PC-9 (cell line): ENCODE measurements at regions not wholly inside any gene's neighbourhood (a gene's known extent, or its start where the extent isn't known, plus 50 kb on each side); places are given as distances from the start of the nearest gene placed in this dataset.

Experiments used
- BruUV-seq: library from RNA; stranded (reverse); fragments of 400-500 nt; replicated peaks from 2 replicates; lab custom pipeline; 2021; lab: Mats Ljungman, UMichigan
- CTCF ChIA-PET: fragments of 300-600 bp; sonication (Branson Sonifier 250); formaldehyde crosslinking; loops from one replicate; lab custom pipeline; 2022; ENCODE audit warnings: antibody characterized with exemption; lab: Charles Lee
- POLR2A ChIA-PET: fragments of 300-600 bp; sonication (Branson Sonifier 250); formaldehyde crosslinking; loops from one replicate; lab custom pipeline; 2022; ENCODE audit warnings: antibody characterized with exemption; ENCODE audit not compliant: unreplicated experiment; lab: Charles Lee
- DNase-seq, 2 experiments: peaks; one replicate each; pipeline versions ENCODE4 v3.0.0 to v3.0.0-alpha.2; 2015 to 2022; ENCODE audit warnings: mixed read lengths in 1 of 2
- H2AFZ ChIP-seq: fragments of 200-600 bp; sonication (generic); 2 replicates; pipeline ENCODE4 v1.8.1; 2017; ENCODE audit warnings: antibody characterized with exemption
- H3F3A ChIP-seq: fragments of 200-600 bp; sonication (generic); 2 replicates; pipeline ENCODE4 v1.8.1; 2017; ENCODE audit warnings: antibody characterized with exemption, mild to moderate bottlenecking, low read depth; ENCODE audit not compliant: insufficient read depth
- H3K27ac ChIP-seq: fragments of 200-600 bp; sonication (generic); 2 replicates; pipeline ENCODE4 v1.6.1; 2016; ENCODE audit warnings: mixed run types
- H3K27me3 ChIP-seq: fragments of 200-600 bp; sonication (generic); 2 replicates; pipeline ENCODE4 v1.6.1; 2016; ENCODE audit warnings: low read depth, mixed run types; ENCODE audit not compliant: insufficient read depth
- H3K36me3 ChIP-seq: fragments of 200-600 bp; sonication (generic); 2 replicates; pipeline ENCODE4 v1.6.1; 2016; ENCODE audit warnings: low read depth, mixed run types
- H3K4me1 ChIP-seq: fragments of 200-600 bp; sonication (generic); replicated peaks from 2 replicates; pipeline ENCODE4 v1.6.1; 2016; ENCODE audit warnings: mixed run types; ENCODE audit not compliant: insufficient read depth
- H3K4me2 ChIP-seq: fragments of 200-600 bp; sonication (generic); 2 replicates; pipeline ENCODE4 v1.6.1; 2017; ENCODE audit warnings: mixed run types
- H3K4me3 ChIP-seq: fragments of 200-600 bp; sonication (generic); 2 replicates; pipeline ENCODE4 v1.6.1; 2016; ENCODE audit warnings: mixed run types
- H3K79me2 ChIP-seq: fragments of 200-600 bp; sonication (generic); 2 replicates; pipeline ENCODE4 v1.6.1; 2017; ENCODE audit warnings: low read depth, mixed run types
- H3K9me2 ChIP-seq: fragments of 200-600 bp; sonication (generic); 2 replicates; pipeline ENCODE4 v1.8.1; 2017; ENCODE audit warnings: mild to moderate bottlenecking; ENCODE audit not compliant: insufficient read depth
- H3K9me3 ChIP-seq: fragments of 200-600 bp; sonication (generic); 2 replicates; pipeline ENCODE4 v1.8.1; 2016; ENCODE audit warnings: low read depth; ENCODE audit not compliant: insufficient read depth
- H4K20me1 ChIP-seq: fragments of 200-600 bp; sonication (generic); 2 replicates; pipeline ENCODE4 v1.8.1; 2017; ENCODE audit not compliant: insufficient read depth
- EZH2 ChIP-seq: fragments of 200-600 bp; sonication (generic); IDR thresholded peaks from 2 replicates; pipeline ENCODE4 v1.8.0; 2017; ENCODE audit warnings: antibody characterized with exemption, low read depth
- intact Hi-C: fragments of 100-400 bp; cut with micrococcal nuclease; formaldehyde crosslinking; loops from one replicate; pipeline ENCODE4 v1.10.0; 2022; ENCODE audit not compliant: unreplicated experiment
- TF ChIP-seq, protein P1 (sequence below): fragments of 200-600 bp; sonication (generic); conservative IDR thresholded peaks from 2 replicates; pipeline ENCODE4 v1.6.1; 2017; ENCODE audit warnings: mixed run types, antibody characterized with exemption, mild to moderate bottlenecking, moderate library complexity

DNA sequence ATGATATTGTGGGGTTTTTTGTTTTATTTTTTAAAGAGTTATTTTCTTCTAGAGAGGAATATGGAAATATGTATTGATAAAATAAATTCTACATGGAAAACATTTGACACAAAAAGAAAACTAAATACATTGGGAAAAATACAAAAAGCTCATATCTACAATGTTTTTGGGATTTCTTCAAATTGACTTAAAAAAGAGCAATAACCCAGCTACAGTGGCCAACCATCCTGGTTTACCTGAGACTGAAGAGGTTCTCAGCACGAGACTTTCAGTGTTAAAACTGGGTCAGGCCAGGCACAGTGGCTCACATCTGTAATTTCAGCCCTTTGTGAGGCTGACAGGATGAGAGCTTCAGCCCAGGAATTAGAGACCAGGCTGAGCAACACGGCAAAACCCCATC, 56.7 kb upstream of the MYCN start:
- DNase-seq: no peak
- intact Hi-C loops: no loop called here
- Histone ChIP-seq H3K27me3 (peaks cover 30% of the 10 kb centered on the region), H3K27ac (no peak overlapping the region), H3K36me3 (no peaks in the 10 kb centered on the region), H2AFZ (no peak overlapping the region), H3K9me3 (no peaks in the 10 kb centered on the region), H3K4me2 (no peak overlapping the region), H3F3A (no peaks in the 10 kb centered on the region), H4K20me1 (no peaks in the 10 kb centered on the region), H3K4me1 (no peaks in the 10 kb centered on the region), H3K4me3 (no peak overlapping the region), H3K79me2 (no peaks in the 10 kb centered on the region), H3K9me2 (no peaks in the 10 kb centered on the region)
- POLR2A ChIA-PET: no interaction called here
- TF ChIP-seq, protein P1, sequence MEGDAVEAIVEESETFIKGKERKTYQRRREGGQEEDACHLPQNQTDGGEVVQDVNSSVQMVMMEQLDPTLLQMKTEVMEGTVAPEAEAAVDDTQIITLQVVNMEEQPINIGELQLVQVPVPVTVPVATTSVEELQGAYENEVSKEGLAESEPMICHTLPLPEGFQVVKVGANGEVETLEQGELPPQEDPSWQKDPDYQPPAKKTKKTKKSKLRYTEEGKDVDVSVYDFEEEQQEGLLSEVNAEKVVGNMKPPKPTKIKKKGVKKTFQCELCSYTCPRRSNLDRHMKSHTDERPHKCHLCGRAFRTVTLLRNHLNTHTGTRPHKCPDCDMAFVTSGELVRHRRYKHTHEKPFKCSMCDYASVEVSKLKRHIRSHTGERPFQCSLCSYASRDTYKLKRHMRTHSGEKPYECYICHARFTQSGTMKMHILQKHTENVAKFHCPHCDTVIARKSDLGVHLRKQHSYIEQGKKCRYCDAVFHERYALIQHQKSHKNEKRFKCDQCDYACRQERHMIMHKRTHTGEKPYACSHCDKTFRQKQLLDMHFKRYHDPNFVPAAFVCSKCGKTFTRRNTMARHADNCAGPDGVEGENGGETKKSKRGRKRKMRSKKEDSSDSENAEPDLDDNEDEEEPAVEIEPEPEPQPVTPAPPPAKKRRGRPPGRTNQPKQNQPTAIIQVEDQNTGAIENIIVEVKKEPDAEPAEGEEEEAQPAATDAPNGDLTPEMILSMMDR: no peak
- no peak for TF ChIP-seq EZH2
- CTCF ChIA-PET: no interaction called here
- no TSS peak for BruUV-seq

DNA sequence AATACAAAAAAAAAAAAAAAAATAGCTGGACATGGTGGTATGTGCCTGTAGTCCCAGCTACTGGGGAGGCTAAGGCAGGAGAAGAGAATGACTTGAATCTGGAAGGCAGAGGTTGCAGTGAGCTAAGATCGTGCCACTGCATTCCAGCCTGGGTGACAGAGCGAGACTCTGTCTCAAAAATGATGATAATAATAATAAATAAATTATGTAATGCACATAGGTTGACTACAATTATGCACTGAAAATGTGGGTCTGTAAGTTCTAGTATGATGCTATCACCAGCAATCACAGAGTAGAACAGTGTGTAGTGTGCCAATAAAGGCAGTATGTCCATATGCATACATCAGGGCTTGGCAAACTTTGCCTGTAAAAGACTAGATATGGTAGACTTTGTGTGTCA, 55.6 kb upstream of the MYCN start:
- no peaks in the 10 kb centered on the region for H3F3A ChIP-seq
- no TSS peak for BruUV-seq
- no peaks in the 10 kb centered on the region for H3K79me2 ChIP-seq
- no peaks in the 10 kb centered on the region for H3K9me2 ChIP-seq
- no peak for DNase-seq
- H3K36me3 ChIP-seq: no peaks in the 10 kb centered on the region
- peaks cover 41% of the 10 kb centered on the region for H3K27me3 ChIP-seq
- CTCF ChIA-PET: no interaction called here
- H2AFZ ChIP-seq: no peak overlapping the region
- no peak overlapping the region for H3K4me2 ChIP-seq
- no peak overlapping the region for H3K4me3 ChIP-seq
- H3K4me1 ChIP-seq: no peaks in the 10 kb centered on the region
- H3K9me3 ChIP-seq: no peaks in the 10 kb centered on the region
- POLR2A ChIA-PET: no interaction called here
- TF ChIP-seq EZH2: no peak
- TF ChIP-seq, protein P1: no peak
- intact Hi-C loops: no loop called here
- no peaks in the 10 kb centered on the region for H4K20me1 ChIP-seq
- H3K27ac ChIP-seq: no peak overlapping the region

DNA sequence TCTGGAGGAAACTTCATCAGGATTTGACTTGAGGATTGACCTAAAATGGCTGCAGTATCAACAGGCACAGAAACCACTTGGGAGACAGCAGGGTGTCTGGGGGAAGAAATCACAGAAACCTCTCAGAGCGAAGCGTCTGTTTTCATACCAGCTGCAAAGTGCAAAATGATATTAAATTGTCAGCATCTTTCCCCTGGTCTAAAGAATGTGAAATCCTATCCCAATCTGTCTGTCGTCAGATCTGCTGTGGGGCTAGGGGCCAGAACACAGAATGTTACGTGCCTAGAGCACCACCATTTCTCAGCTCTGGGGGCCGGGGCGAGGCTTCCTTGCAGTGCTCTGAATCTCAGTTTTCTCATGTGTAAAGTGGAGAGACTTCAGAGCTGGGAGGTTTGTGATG, 54.1 kb upstream of the MYCN start:
- H4K20me1 ChIP-seq: no peaks in the 10 kb centered on the region
- H3K36me3 ChIP-seq: no peaks in the 10 kb centered on the region
- intact Hi-C loops: no loop called here
- H3K79me2 ChIP-seq: no peaks in the 10 kb centered on the region
- no peaks in the 10 kb centered on the region for H3K9me3 ChIP-seq
- H3F3A ChIP-seq: no peaks in the 10 kb centered on the region
- ChIA-PET POLR2A (no interaction called here), CTCF (no interaction called here)
- TF ChIP-seq, protein P1: no peak
- no peak for TF ChIP-seq EZH2
- H3K9me2 ChIP-seq: no peaks in the 10 kb centered on the region
- DNase-seq: no peak
- no peak overlapping the region for H2AFZ ChIP-seq
- peaks cover 55% of the 10 kb centered on the region for H3K27me3 ChIP-seq
- H3K4me1 ChIP-seq: no peaks in the 10 kb centered on the region
- H3K4me3 ChIP-seq: no peak overlapping the region
- BruUV-seq: no TSS peak
- H3K27ac ChIP-seq: no peak overlapping the region
- H3K4me2 ChIP-seq: no peak overlapping the region
